Mesendoderm (in vitro differentiated cells): ENCODE measurements at regions not wholly inside any gene's neighbourhood (a gene's known extent, or its start where the extent isn't known, plus 50 kb on each side); places are given as distances from the start of the nearest gene placed in this dataset.
"Not testable (repeated sequence)": the region's sequence is repeated elsewhere in the genome, so short reads cannot be mapped to it uniquely, and the experiment has no call there.

Experiments
- DNase-seq: peaks from one replicate; pipeline ENCODE4 v3.0.0; 2013
- H2AK5ac ChIP-seq: 2 replicates; pipeline ENCODE4 v1.6.1; 2013; ENCODE audit warnings: low read length, inconsistent platforms
- H2BK120ac ChIP-seq: 2 replicates; pipeline ENCODE4 v1.6.1; 2013; ENCODE audit warnings: low read depth, mild to moderate bottlenecking, low read length, moderate library complexity, mixed read lengths
- H2BK15ac ChIP-seq: replicated peaks from 2 replicates; pipeline ENCODE4 v1.6.1; 2013; ENCODE audit warnings: low read depth, mild to moderate bottlenecking, moderate library complexity
- H2BK5ac ChIP-seq: 2 replicates; pipeline ENCODE4 v1.6.1; 2013; ENCODE audit warnings: low read length, inconsistent platforms
- H3K18ac ChIP-seq: 2 replicates; pipeline ENCODE4 v1.6.1; 2013; ENCODE audit warnings: mild to moderate bottlenecking, low read length, mixed read lengths
- H3K23ac ChIP-seq: one replicate; pipeline ENCODE4 v1.6.1; 2013; ENCODE audit warnings: low read length
- H3K27ac ChIP-seq: 2 replicates; pipeline ENCODE4 v1.5.1; 2013; ENCODE audit warnings: low read depth, mild to moderate bottlenecking, inconsistent platforms, low read length, moderate library complexity
- H3K27me3 ChIP-seq: 2 replicates; pipeline ENCODE4 v1.6.1; 2013; ENCODE audit warnings: low read length, control low read depth, mild to moderate bottlenecking, inconsistent platforms; ENCODE audit not compliant: insufficient read depth, poor library complexity
- H3K36me3 ChIP-seq: 2 replicates; pipeline ENCODE4 v1.6.1; 2013; ENCODE audit warnings: low read length, inconsistent platforms; ENCODE audit not compliant: control insufficient read depth, insufficient read depth
- H3K4ac ChIP-seq: one replicate; pipeline ENCODE4 v1.6.1; 2013; ENCODE audit warnings: low read depth, mild to moderate bottlenecking, low read length, moderate library complexity
- H3K4me1 ChIP-seq: 2 replicates; pipeline ENCODE4 v1.6.1; 2013; ENCODE audit warnings: low read depth, low read length, inconsistent platforms; ENCODE audit not compliant: control insufficient read depth
- H3K4me2 ChIP-seq: 2 replicates; pipeline ENCODE4 v1.6.1; 2013; ENCODE audit warnings: low read length
- H3K4me3 ChIP-seq: 2 replicates; pipeline ENCODE4 v1.5.1; 2013; ENCODE audit warnings: mild to moderate bottlenecking, low read length
- H3K56ac ChIP-seq: one replicate; pipeline ENCODE4 v1.6.1; 2013; ENCODE audit warnings: low read length
- H3K79me1 ChIP-seq: 2 replicates; pipeline ENCODE4 v1.6.1; 2013; ENCODE audit warnings: low read length, inconsistent platforms
- H3K79me2 ChIP-seq: 2 replicates; pipeline ENCODE4 v1.6.1; 2013; ENCODE audit warnings: mild to moderate bottlenecking, low read length; ENCODE audit not compliant: control insufficient read depth, insufficient read depth
- H3K9ac ChIP-seq: 2 replicates; pipeline ENCODE4 v1.6.1; 2013; ENCODE audit warnings: low read length, inconsistent platforms
- H4K5ac ChIP-seq: one replicate; pipeline ENCODE4 v1.6.1; 2013; ENCODE audit warnings: low read length
- H4K8ac ChIP-seq: one replicate; pipeline ENCODE4 v1.6.1; 2013; ENCODE audit warnings: low read depth, mild to moderate bottlenecking, control low read depth, low read length, moderate library complexity
- WGBS: extraction: QIAGEN DNeasy Blood & Tissue Kit; methylation state at CpG from one replicate; pipeline ENCODE4 v1.1.7; 2013; ENCODE audit warnings: low lambda C conversion rate, missing lambda C conversion rate; ENCODE audit not compliant: insufficient coverage; ENCODE audit errors: extremely low coverage; 5-methylcytosine and 5-hydroxymethylcytosine counted together

DNA sequence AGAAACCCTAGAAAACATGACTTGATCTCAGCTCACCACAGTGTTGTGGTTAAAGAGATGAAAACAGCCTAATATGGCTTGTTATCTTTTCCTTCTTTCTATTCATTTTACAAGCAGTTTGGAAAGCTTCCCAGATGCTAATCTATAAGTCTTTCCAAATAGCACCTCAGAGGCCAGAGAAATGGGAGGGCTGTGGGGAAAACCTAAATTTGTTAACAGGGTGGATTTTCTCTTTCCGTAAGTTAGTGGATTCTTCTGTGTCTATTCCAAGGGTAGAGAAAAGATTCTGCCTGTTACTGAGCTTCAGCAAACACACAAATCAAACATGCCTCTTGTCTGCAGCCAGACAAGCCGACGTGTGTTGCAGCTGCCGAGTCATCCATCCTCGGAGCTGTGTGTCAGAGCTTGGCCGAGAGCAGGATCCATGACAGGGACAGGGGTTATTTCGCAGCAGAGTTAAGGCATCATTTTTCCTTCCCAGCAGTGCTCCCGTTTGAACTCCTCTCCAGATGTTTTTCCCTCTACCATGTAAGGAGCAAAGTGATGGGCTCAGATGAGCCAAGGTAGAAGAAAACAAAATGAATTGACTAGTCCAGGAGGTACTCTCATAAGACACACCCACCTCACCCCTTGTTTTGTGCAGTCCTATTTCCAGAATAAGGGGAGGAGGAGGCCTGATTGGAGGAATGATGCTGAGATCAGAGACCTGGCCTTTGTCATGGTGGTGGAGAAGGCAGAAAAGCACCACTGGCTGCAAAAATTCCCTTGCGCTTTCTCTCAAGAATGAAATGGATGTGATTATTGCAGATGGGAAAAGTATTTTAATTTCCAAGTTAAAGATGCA is 560.0 kb downstream of the C6orf118 start:
- Histone ChIP-seq H2BK15ac (no peak overlapping the region), H4K8ac (no peak overlapping the region), H3K23ac (no peak overlapping the region), H3K18ac (no peak overlapping the region), H3K4ac (no peak overlapping the region), H3K27me3 (no peaks in the 10 kb centered on the region), H2BK5ac (no peak overlapping the region), H3K36me3 (no peaks in the 10 kb centered on the region), H3K4me2 (no peak overlapping the region), H4K5ac (no peak overlapping the region), H2AK5ac (no peak overlapping the region), H3K4me1 (no peaks in the 10 kb centered on the region), H2BK120ac (no peak overlapping the region), H3K4me3 (no peak overlapping the region), H3K56ac (no peak overlapping the region), H3K9ac (no peak overlapping the region), H3K79me2 (no peaks in the 10 kb centered on the region), H3K27ac (no peak overlapping the region), H3K79me1 (no peaks in the 10 kb centered on the region)
- no peak for DNase-seq
- WGBS = no CpG with 5 or more reads among the region's 9 CpGs

DNA sequence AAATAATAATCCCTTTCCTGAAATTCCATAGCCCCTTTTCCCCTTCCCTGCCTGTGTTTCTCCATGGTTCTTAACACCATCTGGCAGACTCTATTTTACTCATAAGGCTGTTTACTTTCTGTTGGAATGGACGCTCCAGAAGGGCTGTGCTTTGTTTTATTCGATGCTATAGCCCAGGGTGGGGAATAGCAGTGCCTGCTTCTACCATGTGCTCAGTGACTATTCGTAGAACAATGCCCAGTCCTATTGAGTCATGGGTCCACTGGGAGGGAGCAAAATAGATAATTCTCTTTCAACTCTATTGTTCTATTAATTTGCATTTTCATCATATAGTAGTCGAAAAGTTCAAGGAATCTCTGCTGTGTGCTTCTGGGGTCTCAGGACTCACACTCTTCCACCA is 565.1 kb downstream of the C6orf118 start:
- H2AK5ac ChIP-seq = no peak overlapping the region
- no peak overlapping the region for H4K8ac ChIP-seq
- H3K9ac ChIP-seq = no peak overlapping the region
- no peaks in the 10 kb centered on the region for H3K79me1 ChIP-seq
- no peaks in the 10 kb centered on the region for H3K27me3 ChIP-seq
- H3K4ac ChIP-seq = no peak overlapping the region
- no peak overlapping the region for H2BK5ac ChIP-seq
- DNase-seq = no peak
- no peak overlapping the region for H3K4me3 ChIP-seq
- H2BK15ac ChIP-seq = no peak overlapping the region
- no peak overlapping the region for H3K56ac ChIP-seq
- no peaks in the 10 kb centered on the region for H3K4me1 ChIP-seq
- H3K23ac ChIP-seq = no peak overlapping the region
- no peaks in the 10 kb centered on the region for H3K36me3 ChIP-seq
- H3K4me2 ChIP-seq = no peak overlapping the region
- H4K5ac ChIP-seq = no peak overlapping the region
- H2BK120ac ChIP-seq = no peak overlapping the region
- H3K27ac ChIP-seq = no peak overlapping the region
- no CpG with 5 or more reads among the region's 4 CpGs for WGBS
- no peaks in the 10 kb centered on the region for H3K79me2 ChIP-seq
- no peak overlapping the region for H3K18ac ChIP-seq

DNA sequence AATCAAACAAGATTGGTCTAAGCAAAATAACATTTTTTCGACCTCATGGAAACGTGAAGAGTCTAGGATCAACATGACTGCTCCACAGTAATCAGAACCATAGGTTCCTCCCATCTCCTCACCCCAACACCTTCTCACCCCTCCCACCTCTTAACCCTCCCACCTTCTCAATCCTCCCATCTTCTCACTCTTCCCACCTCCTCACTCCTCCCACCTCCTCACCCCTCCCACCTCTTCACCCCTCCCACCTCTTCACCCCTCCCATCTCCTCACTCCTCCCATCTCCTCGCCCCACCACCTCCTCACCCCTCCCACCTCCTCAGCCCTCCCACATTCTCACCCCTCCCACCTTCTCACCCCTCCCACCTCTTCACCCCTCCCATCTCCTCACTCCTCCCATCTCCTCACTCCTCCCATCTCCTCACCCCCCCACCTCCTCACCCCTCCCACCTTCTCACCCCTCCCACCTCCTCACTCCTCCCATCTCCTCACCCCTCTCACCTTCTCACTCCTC is 567.4 kb downstream of the C6orf118 start:
- Histone ChIP-seq H3K79me1 (no peaks in the 10 kb centered on the region), H3K56ac (no peak overlapping the region), H3K79me2 (no peaks in the 10 kb centered on the region), H3K4me3 (no peak overlapping the region), H3K23ac (no peak overlapping the region), H2BK15ac (no peak overlapping the region), H3K18ac (no peak overlapping the region), H3K36me3 (no peaks in the 10 kb centered on the region), H2BK5ac (no peak overlapping the region), H3K9ac (no peak overlapping the region), H4K8ac (no peak overlapping the region), H3K27ac (no peak overlapping the region), H2BK120ac (no peak overlapping the region), H2AK5ac (no peak overlapping the region), H3K4me1 (no peaks in the 10 kb centered on the region), H3K4me2 (no peak overlapping the region), H4K5ac (no peak overlapping the region), H3K4ac (no peak overlapping the region), H3K27me3 (no peaks in the 10 kb centered on the region)
- no peak for DNase-seq
- 80% methylated on average over 1 of the region's 3 CpGs for WGBS

DNA sequence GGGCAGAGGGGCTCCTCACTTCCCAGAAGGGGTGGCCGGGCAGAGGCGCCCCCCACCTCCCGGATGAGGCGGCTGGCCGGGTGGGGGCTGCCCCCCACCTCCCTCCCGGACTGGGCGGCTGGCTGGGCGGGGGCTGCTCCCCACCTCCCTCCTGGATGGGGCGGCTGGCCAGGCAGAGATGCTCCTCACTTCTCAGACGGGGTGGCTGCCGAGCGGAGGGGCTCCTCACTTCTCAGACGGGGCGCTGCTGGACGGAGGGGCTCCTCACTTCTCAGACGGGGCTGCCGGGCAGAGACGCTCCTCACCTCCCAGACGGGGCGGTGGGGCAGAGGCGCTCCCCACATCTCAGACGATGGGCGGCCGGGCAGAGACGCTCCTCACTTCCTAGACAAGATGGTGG is 573.3 kb downstream of the C6orf118 start:
- H3K9ac ChIP-seq, H4K8ac ChIP-seq, H3K79me1 ChIP-seq, DNase-seq, H3K27me3 ChIP-seq, H4K5ac ChIP-seq, H3K27ac ChIP-seq, H3K4me1 ChIP-seq, H2BK15ac ChIP-seq, H3K18ac ChIP-seq, H3K36me3 ChIP-seq, H3K56ac ChIP-seq, H3K4me2 ChIP-seq, H3K23ac ChIP-seq, H3K4me3 ChIP-seq, H3K4ac ChIP-seq, H3K79me2 ChIP-seq, H2BK5ac ChIP-seq, H2BK120ac ChIP-seq, H2AK5ac ChIP-seq: not testable (repeated sequence)
- WGBS = no CpG with 5 or more reads among the region's 25 CpGs

DNA sequence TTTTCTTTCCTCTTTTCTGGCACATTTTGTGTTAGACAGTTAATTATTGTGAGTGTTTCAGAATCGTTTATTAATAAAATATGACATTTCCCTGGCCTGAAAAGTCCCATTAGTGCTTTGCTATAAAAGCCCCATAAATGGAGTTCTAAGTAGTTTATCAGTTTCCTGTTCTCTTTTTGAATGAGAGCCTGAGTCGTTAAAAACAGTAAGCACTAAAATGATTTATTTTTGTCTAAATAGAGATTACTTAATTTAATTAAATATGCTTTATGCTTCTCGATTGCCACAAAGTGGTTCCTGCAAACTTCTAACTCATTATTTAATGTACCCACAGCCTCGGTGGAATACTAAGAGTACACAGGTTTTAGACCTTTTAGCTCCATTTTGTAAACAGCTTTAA is 577.9 kb downstream of the C6orf118 start:
- H3K4me2 ChIP-seq = no peak overlapping the region
- H4K5ac ChIP-seq = no peak overlapping the region
- H3K56ac ChIP-seq = no peak overlapping the region
- H3K36me3 ChIP-seq = no peaks in the 10 kb centered on the region
- no peak overlapping the region for H2BK15ac ChIP-seq
- DNase-seq = no peak
- H3K27ac ChIP-seq = no peak overlapping the region
- no peak overlapping the region for H3K4ac ChIP-seq
- no peak overlapping the region for H3K18ac ChIP-seq
- no peak overlapping the region for H2AK5ac ChIP-seq
- H3K4me3 ChIP-seq = no peak overlapping the region
- WGBS = no CpG with 5 or more reads among the region's 4 CpGs
- no peaks in the 10 kb centered on the region for H3K27me3 ChIP-seq
- H3K23ac ChIP-seq = no peak overlapping the region
- H3K4me1 ChIP-seq = no peaks in the 10 kb centered on the region
- H3K79me2 ChIP-seq = no peaks in the 10 kb centered on the region
- H2BK120ac ChIP-seq = no peak overlapping the region
- H4K8ac ChIP-seq = no peak overlapping the region
- no peaks in the 10 kb centered on the region for H3K79me1 ChIP-seq
- no peak overlapping the region for H2BK5ac ChIP-seq
- no peak overlapping the region for H3K9ac ChIP-seq

DNA sequence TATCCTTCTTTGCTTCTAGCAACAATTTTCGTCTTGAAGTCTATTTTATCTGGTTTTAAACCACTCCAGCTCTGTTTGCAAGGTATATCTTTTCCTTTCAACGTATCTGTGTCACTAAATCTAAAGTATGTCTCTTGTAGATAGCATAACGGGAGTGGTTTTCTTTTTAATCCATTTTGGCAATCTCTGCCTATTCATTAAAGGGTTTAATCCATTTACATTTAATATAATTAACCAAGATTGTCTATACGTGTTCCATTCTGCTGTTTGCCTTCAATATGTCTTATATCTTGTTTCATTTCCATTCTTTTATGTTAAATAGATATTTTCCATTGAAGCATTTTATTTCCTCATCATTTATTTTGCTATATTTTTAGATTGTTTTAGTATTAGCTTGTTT is 587.9 kb downstream of the C6orf118 start:
- Histone ChIP-seq H3K79me2 (no peaks in the 10 kb centered on the region), H2AK5ac (no peak overlapping the region)
- DNase-seq = no peak

More for the DNA sequence above, 587.9 kb downstream of the C6orf118 start:
- H2BK5ac ChIP-seq = no peak overlapping the region
- no peak overlapping the region for H3K23ac ChIP-seq
- no peak overlapping the region for H3K4ac ChIP-seq
- no peaks in the 10 kb centered on the region for H3K79me1 ChIP-seq
- no peak overlapping the region for H3K4me3 ChIP-seq
- H3K27ac ChIP-seq = no peak overlapping the region
- H3K36me3 ChIP-seq = no peaks in the 10 kb centered on the region
- no peaks in the 10 kb centered on the region for H3K27me3 ChIP-seq
- no peak overlapping the region for H4K5ac ChIP-seq
- no peak overlapping the region for H4K8ac ChIP-seq
- H2BK15ac ChIP-seq = no peak overlapping the region
- no peak overlapping the region for H3K18ac ChIP-seq
- no peak overlapping the region for H3K9ac ChIP-seq
- no peaks in the 10 kb centered on the region for H3K4me1 ChIP-seq
- no peak overlapping the region for H2BK120ac ChIP-seq
- no CpG with 5 or more reads among the region's 4 CpGs for WGBS
- H3K4me2 ChIP-seq = no peak overlapping the region
- H3K56ac ChIP-seq = no peak overlapping the region
